ENCODE measurements at regions not wholly inside any gene's neighbourhood (a gene's known extent, or its start where the extent isn't known, plus 50 kb on each side); places are given as distances from the start of the nearest gene placed in this dataset.

GRCh38 chr12:33587784-33588712, 148.4 kb upstream of the SYT10 start:
- no peaks in the 10 kb centered on the region for H3K27me3 ChIP-seq (ENCODE audit: control insufficient read depth in 3 of 3, insufficient read depth in 3 of 3, low read length in 3 of 3)
- no peaks in the 10 kb centered on the region for H3K4me1 ChIP-seq (ENCODE audit: control insufficient read depth in 3 of 3, insufficient read depth in 3 of 3, low read length in 3 of 3)
- H3K4me3 ChIP-seq (ENCODE audit: low read length in 3 of 3), result no peak overlapping the region
- no peak overlapping the region for H3K9ac ChIP-seq (ENCODE audit: low read depth in 1 of 3, low read length in 3 of 3)
- H3K27ac ChIP-seq (ENCODE audit: low read depth, low read length), result peak overlapping the region; percentile 0
- no peaks in the 10 kb centered on the region for H3K36me3 ChIP-seq (ENCODE audit: control insufficient read depth in 3 of 3, insufficient read depth in 3 of 3, low read length in 3 of 3)
- H3K9me3 ChIP-seq (ENCODE audit: control insufficient read depth in 3 of 3, low read length in 3 of 3), result no peaks in the 10 kb centered on the region

- H3K9ac ChIP-seq (ENCODE audit: low read depth in 1 of 3, low read length in 3 of 3), result no peak overlapping the region
- H3K4me3 ChIP-seq (ENCODE audit: low read length in 3 of 3), result no peak overlapping the region
- no peaks in the 10 kb centered on the region for H3K36me3 ChIP-seq (ENCODE audit: control insufficient read depth in 3 of 3, insufficient read depth in 3 of 3, low read length in 3 of 3)
- no peaks in the 10 kb centered on the region for H3K27me3 ChIP-seq (ENCODE audit: control insufficient read depth in 3 of 3, insufficient read depth in 3 of 3, low read length in 3 of 3)
- H3K9me3 ChIP-seq (ENCODE audit: control insufficient read depth in 3 of 3, low read length in 3 of 3), result no peaks in the 10 kb centered on the region
- peak overlapping the region; percentile 0 for H3K27ac ChIP-seq (ENCODE audit: low read depth, low read length)
- H3K4me1 ChIP-seq (ENCODE audit: control insufficient read depth in 3 of 3, insufficient read depth in 3 of 3, low read length in 3 of 3), result no peaks in the 10 kb centered on the region
These were observed 149.2 kb upstream of the SYT10 start for GRCh38 chr12:33588725-33589405.

GRCh38 chr12:33589576-33590114, 150.0 kb upstream of the SYT10 start:
- Histone ChIP-seq H3K36me3 (ENCODE audit: control insufficient read depth in 3 of 3, insufficient read depth in 3 of 3, low read length in 3 of 3) (no peaks in the 10 kb centered on the region), H3K9ac (ENCODE audit: low read depth in 1 of 3, low read length in 3 of 3) (no peak overlapping the region), H3K9me3 (ENCODE audit: control insufficient read depth in 3 of 3, low read length in 3 of 3) (no peaks in the 10 kb centered on the region), H3K4me3 (ENCODE audit: low read length in 3 of 3) (no peak overlapping the region), H3K27me3 (ENCODE audit: control insufficient read depth in 3 of 3, insufficient read depth in 3 of 3, low read length in 3 of 3) (no peaks in the 10 kb centered on the region), H3K4me1 (ENCODE audit: control insufficient read depth in 3 of 3, insufficient read depth in 3 of 3, low read length in 3 of 3) (no peaks in the 10 kb centered on the region), H3K27ac (ENCODE audit: low read depth, low read length) (no peak overlapping the region)

GRCh38 chr12:33593753-33594152, 154.1 kb upstream of the SYT10 start:
- Histone ChIP-seq H3K4me3 (ENCODE audit: low read length in 3 of 3) (no peak overlapping the region), H3K9ac (ENCODE audit: low read depth in 1 of 3, low read length in 3 of 3) (no peak overlapping the region), H3K4me1 (ENCODE audit: control insufficient read depth in 3 of 3, insufficient read depth in 3 of 3, low read length in 3 of 3) (no peaks in the 10 kb centered on the region), H3K9me3 (ENCODE audit: control insufficient read depth in 3 of 3, low read length in 3 of 3) (no peaks in the 10 kb centered on the region), H3K36me3 (ENCODE audit: control insufficient read depth in 3 of 3, insufficient read depth in 3 of 3, low read length in 3 of 3) (no peaks in the 10 kb centered on the region), H3K27ac (ENCODE audit: low read depth, low read length) (no peak overlapping the region), H3K27me3 (ENCODE audit: control insufficient read depth in 3 of 3, insufficient read depth in 3 of 3, low read length in 3 of 3) (no peaks in the 10 kb centered on the region)

- no peak overlapping the region for H3K4me3 ChIP-seq (ENCODE audit: low read length in 3 of 3)
- H3K4me1 ChIP-seq (ENCODE audit: control insufficient read depth in 3 of 3, insufficient read depth in 3 of 3, low read length in 3 of 3), result no peaks in the 10 kb centered on the region
- H3K36me3 ChIP-seq (ENCODE audit: control insufficient read depth in 3 of 3, insufficient read depth in 3 of 3, low read length in 3 of 3), result no peaks in the 10 kb centered on the region
- no peaks in the 10 kb centered on the region for H3K27me3 ChIP-seq (ENCODE audit: control insufficient read depth in 3 of 3, insufficient read depth in 3 of 3, low read length in 3 of 3)
- no peak overlapping the region for H3K9ac ChIP-seq (ENCODE audit: low read depth in 1 of 3, low read length in 3 of 3)
- H3K9me3 ChIP-seq (ENCODE audit: control insufficient read depth in 3 of 3, low read length in 3 of 3), result no peaks in the 10 kb centered on the region
- no peak overlapping the region for H3K27ac ChIP-seq (ENCODE audit: low read depth, low read length)
These were observed 156.4 kb upstream of the SYT10 start for GRCh38 chr12:33596061-33596460.

- Histone ChIP-seq H3K4me1 (ENCODE audit: control insufficient read depth in 3 of 3, insufficient read depth in 3 of 3, low read length in 3 of 3) (no peaks in the 10 kb centered on the region), H3K27ac (ENCODE audit: low read depth, low read length) (no peak overlapping the region), H3K9ac (ENCODE audit: low read depth in 1 of 3, low read length in 3 of 3) (no peak overlapping the region), H3K9me3 (ENCODE audit: control insufficient read depth in 3 of 3, low read length in 3 of 3) (no peaks in the 10 kb centered on the region), H3K36me3 (ENCODE audit: control insufficient read depth in 3 of 3, insufficient read depth in 3 of 3, low read length in 3 of 3) (no peaks in the 10 kb centered on the region), H3K27me3 (ENCODE audit: control insufficient read depth in 3 of 3, insufficient read depth in 3 of 3, low read length in 3 of 3) (no peaks in the 10 kb centered on the region), H3K4me3 (ENCODE audit: low read length in 3 of 3) (no peak overlapping the region)
These were observed 157.2 kb upstream of the SYT10 start for GRCh38 chr12:33596814-33597213.

- H3K27ac ChIP-seq (ENCODE audit: low read depth, low read length), result no peak overlapping the region
- H3K9ac ChIP-seq (ENCODE audit: low read depth in 1 of 3, low read length in 3 of 3), result no peak overlapping the region
- H3K4me3 ChIP-seq (ENCODE audit: low read length in 3 of 3), result no peak overlapping the region
- no peaks in the 10 kb centered on the region for H3K4me1 ChIP-seq (ENCODE audit: control insufficient read depth in 3 of 3, insufficient read depth in 3 of 3, low read length in 3 of 3)
- no peaks in the 10 kb centered on the region for H3K9me3 ChIP-seq (ENCODE audit: control insufficient read depth in 3 of 3, low read length in 3 of 3)
- no peaks in the 10 kb centered on the region for H3K36me3 ChIP-seq (ENCODE audit: control insufficient read depth in 3 of 3, insufficient read depth in 3 of 3, low read length in 3 of 3)
- no peaks in the 10 kb centered on the region for H3K27me3 ChIP-seq (ENCODE audit: control insufficient read depth in 3 of 3, insufficient read depth in 3 of 3, low read length in 3 of 3)
These were observed 162.9 kb upstream of the SYT10 start for GRCh38 chr12:33602515-33602914.

GRCh38 chr12:33605757-33606156, 166.1 kb upstream of the SYT10 start:
- H3K9ac ChIP-seq (ENCODE audit: low read depth in 1 of 3, low read length in 3 of 3), result no peak overlapping the region
- H3K36me3 ChIP-seq (ENCODE audit: control insufficient read depth in 3 of 3, insufficient read depth in 3 of 3, low read length in 3 of 3), result no peaks in the 10 kb centered on the region
- H3K27ac ChIP-seq (ENCODE audit: low read depth, low read length), result no peak overlapping the region

GRCh38 chr12:33609910-33610309, 170.3 kb upstream of the SYT10 start:
- H3K9me3 ChIP-seq (ENCODE audit: control insufficient read depth in 3 of 3, low read length in 3 of 3), result no peaks in the 10 kb centered on the region
- H3K4me1 ChIP-seq (ENCODE audit: control insufficient read depth in 3 of 3, insufficient read depth in 3 of 3, low read length in 3 of 3), result no peaks in the 10 kb centered on the region
- no peak overlapping the region for H3K4me3 ChIP-seq (ENCODE audit: low read length in 3 of 3)

More at GRCh38 chr12:33605757-33606156, 166.1 kb upstream of the SYT10 start:
- no peaks in the 10 kb centered on the region for H3K27me3 ChIP-seq (ENCODE audit: control insufficient read depth in 3 of 3, insufficient read depth in 3 of 3, low read length in 3 of 3)
- no peaks in the 10 kb centered on the region for H3K9me3 ChIP-seq (ENCODE audit: control insufficient read depth in 3 of 3, low read length in 3 of 3)
- H3K4me3 ChIP-seq (ENCODE audit: low read length in 3 of 3), result no peak overlapping the region
- H3K4me1 ChIP-seq (ENCODE audit: control insufficient read depth in 3 of 3, insufficient read depth in 3 of 3, low read length in 3 of 3), result no peaks in the 10 kb centered on the region

GRCh38 chr12:33614630-33615029, 175.0 kb upstream of the SYT10 start:
- Histone ChIP-seq H3K9me3 (ENCODE audit: control insufficient read depth in 3 of 3, low read length in 3 of 3) (peaks cover 0 to 9% (median 0%) of the 10 kb centered on the region in 3 donors), H3K27me3 (ENCODE audit: control insufficient read depth in 3 of 3, insufficient read depth in 3 of 3, low read length in 3 of 3) (no peaks in the 10 kb centered on the region), H3K36me3 (ENCODE audit: control insufficient read depth in 3 of 3, insufficient read depth in 3 of 3, low read length in 3 of 3) (no peaks in the 10 kb centered on the region), H3K4me3 (ENCODE audit: low read length in 3 of 3) (no peak overlapping the region), H3K9ac (ENCODE audit: low read depth in 1 of 3, low read length in 3 of 3) (no peak overlapping the region), H3K4me1 (ENCODE audit: control insufficient read depth in 3 of 3, insufficient read depth in 3 of 3, low read length in 3 of 3) (no peaks in the 10 kb centered on the region), H3K27ac (ENCODE audit: low read depth, low read length) (no peak overlapping the region)

More at GRCh38 chr12:33609910-33610309, 170.3 kb upstream of the SYT10 start:
- H3K9ac ChIP-seq (ENCODE audit: low read depth in 1 of 3, low read length in 3 of 3), result no peak overlapping the region
- H3K27me3 ChIP-seq (ENCODE audit: control insufficient read depth in 3 of 3, insufficient read depth in 3 of 3, low read length in 3 of 3), result no peaks in the 10 kb centered on the region
- no peak overlapping the region for H3K27ac ChIP-seq (ENCODE audit: low read depth, low read length)
- no peaks in the 10 kb centered on the region for H3K36me3 ChIP-seq (ENCODE audit: control insufficient read depth in 3 of 3, insufficient read depth in 3 of 3, low read length in 3 of 3)
